ENCODE measurements at regions not wholly inside any gene's neighbourhood (a gene's known extent, or its start where the extent isn't known, plus 50 kb on each side); places are given as distances from the start of the nearest gene placed in this dataset.
A peak's percentile ranks its signal among the peaks of the same experiment; 100 is the strongest.

DNA sequence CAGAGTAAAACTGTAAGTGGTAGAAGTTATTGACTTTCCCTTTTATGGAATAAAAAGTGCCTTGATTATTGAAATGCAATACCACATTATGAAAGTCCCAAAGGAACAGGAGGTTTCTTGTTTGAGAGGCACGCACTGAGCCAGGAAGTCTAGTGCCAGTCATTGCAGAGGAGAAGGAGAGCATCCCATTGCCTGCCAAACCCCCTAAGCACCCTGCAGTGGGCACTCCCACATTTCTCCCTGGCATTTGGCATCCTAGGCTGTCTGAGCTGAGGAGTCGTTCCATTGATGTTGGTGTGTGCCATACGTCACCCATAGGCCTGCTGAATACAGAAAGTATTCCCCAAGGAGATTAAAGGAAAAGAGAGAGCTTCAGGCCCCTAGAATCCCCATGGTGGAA lies 85.7 kb upstream of the MBNL2 start:
- DNase-seq = no peak

DNA sequence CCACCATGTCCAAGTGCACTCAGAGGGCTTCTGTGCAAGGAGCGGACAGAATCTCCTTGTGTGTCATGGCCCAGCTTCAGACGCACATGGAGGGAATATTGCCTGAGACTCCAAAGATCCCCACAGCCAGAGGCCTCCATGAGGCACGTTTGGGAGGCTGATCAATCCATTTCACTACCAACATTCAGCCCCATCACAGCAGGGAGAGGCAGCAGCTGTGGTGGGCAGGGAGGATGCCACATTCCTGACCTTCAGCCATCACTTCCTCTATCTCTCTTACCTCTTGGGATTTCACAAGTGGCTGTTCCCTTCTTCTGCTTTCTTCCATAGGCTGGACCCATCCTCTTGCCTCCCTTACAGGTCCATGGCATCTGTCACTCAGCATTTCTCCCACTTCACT lies 82.4 kb upstream of the MBNL2 start:
- DNase-seq = no peak

DNA sequence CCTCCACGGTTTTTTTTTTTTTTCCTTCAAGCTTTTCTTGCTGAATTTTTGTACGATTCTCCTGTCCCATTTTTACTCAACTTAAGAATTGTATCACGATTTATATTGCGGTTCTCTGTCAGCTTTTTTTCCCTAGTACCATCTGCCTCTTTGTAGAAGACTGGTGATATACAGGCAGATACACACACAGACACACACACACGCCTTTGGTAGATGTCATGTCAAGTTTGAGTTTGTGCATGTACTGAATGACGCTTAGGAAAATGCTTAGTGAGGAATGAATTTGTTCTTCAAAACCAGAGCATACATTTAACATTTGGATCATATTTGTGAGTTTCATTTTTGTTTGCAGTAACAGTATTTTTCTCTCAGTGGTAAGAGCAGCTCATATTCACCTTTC lies 82.0 kb upstream of the MBNL2 start:
- DNase-seq = no peak

DNA sequence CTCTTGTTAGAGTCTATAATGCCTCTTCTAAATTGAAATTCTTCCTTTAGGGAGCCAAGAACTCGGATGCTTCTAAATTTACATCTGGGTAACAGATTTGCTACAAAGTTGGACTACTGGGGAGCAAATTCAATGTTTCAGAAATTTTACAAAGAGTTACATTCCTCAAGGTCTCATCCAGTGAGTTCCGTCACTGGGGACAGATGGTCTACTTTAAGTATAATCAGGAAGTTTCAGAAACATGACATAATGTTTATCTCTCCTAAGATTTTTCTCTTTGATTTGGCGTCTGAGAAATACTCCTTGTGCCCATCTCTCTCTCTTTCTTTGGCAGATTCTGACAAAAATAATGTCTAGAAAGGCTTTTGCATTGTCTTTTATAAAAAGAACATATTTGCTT lies 81.5 kb upstream of the MBNL2 start:
- DNase-seq = no peak

DNA sequence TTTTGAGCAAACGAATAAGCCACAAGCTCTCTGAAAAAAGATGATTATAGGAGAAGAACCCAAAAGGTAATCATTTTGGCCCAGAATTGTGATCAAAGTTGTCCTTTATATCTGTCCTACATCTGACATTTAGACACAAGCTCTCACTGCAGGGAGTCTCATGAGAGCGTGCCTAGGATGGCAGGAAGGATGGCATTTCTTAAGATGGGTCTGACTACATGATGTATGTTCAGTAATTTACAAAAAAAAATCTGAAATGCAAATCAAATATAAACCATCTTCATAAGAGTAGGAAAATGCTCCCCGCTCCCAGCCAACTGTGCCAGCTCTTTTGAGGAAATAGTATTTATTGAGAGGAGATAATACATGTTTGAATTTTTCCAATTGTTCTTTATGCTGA lies 81.0 kb upstream of the MBNL2 start:
- DNase-seq = no peak

DNA sequence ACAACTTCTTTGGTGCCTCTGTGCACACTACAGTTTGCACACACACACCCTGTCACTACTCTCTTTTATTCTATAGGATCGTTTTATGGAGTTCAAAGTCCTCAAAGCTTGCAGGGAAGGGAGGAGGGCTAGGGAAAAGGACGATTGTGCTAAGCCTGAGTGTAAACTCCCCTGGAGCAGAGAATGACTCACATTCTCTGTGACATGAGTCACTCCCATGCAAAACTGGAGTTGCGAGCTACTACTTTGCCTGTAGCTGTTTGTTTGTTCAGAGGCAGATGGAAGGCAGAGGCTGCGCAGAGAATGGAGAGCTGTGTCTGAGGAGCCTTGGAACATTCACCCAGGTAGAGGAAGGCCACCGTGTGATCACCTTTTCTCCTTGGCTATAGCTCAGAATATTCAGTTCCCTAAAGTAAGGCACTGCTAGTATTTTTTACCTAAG lies 80.5 kb upstream of the MBNL2 start:
- peak; percentile 50 for DNase-seq

DNA sequence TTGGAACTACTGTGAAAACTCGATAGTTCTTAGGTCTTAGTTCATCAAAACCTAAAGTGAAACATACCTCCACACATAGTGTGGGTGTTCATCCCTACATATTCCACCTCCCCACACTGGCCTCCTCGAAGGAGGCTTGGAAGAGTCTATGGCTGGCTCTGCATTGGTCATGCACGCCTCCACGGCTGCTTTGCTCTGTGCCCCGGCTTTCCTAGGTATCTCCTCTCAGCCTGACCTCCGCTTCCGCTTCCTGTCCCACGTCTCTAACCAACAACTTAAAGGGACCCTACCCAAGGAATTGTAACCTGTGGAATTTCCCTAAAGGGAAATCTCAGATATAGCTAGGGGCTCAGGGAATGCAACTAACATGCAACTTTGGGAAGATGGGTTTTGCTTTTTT lies 79.7 kb upstream of the MBNL2 start:
- DNase-seq = no peak

DNA sequence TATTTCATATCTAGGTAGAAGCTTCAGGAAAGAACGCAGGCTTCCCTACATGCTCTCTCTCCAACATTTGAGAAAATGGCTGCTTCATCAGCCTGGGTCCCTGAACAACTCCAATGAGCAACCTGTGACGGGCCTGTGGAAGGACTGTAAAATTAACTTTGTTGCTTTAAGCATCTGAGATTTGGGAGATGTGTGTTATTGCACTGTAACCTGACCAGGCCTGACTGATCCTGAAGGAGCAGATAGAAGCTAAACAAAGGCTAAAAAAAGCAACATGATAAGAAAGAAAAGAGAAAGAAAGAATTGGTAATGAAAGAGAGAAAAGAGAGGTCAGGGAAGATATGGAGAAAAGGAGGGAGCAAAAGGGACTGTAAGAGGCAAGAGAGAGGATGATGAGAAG lies 77.1 kb upstream of the MBNL2 start:
- no peak for DNase-seq

DNA sequence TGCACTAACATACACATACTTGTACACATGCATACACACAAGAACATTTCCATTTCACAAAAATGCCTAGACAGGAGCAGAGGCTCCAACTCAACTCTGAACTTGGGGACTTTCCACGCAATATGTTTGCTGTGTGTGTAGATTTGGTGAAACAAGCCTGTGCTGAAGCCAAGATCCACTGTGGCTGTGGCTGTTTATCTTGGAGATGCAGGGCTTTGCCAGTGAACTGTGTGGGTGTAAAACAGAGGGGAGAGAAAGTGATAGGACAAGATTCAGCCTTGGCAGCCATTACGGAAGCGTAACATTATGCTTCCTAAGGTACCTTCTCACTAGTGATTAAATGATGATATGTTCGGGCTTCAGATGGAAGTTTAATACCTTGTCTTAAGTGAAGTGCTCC lies 73.2 kb upstream of the MBNL2 start:
- no peak for DNase-seq

DNA sequence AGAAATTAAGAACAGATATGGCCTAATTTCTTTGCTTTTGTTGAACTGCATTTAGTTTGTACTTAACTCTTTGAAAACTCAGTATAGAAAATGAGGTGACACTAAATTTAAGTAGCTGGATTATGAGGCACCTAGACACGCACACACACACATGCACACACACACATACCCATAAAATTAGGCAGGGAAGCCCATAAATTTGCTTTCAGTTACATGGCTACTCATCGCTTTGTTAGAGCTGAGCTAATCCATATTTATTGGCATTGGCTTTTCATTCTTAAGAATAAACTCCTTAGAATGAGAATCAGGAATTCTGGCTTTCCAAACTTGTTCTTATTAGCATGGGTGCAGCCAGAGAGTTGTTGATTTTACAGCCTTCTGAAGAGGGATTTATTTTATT lies 61.7 kb upstream of the MBNL2 start:
- DNase-seq = no peak

DNA sequence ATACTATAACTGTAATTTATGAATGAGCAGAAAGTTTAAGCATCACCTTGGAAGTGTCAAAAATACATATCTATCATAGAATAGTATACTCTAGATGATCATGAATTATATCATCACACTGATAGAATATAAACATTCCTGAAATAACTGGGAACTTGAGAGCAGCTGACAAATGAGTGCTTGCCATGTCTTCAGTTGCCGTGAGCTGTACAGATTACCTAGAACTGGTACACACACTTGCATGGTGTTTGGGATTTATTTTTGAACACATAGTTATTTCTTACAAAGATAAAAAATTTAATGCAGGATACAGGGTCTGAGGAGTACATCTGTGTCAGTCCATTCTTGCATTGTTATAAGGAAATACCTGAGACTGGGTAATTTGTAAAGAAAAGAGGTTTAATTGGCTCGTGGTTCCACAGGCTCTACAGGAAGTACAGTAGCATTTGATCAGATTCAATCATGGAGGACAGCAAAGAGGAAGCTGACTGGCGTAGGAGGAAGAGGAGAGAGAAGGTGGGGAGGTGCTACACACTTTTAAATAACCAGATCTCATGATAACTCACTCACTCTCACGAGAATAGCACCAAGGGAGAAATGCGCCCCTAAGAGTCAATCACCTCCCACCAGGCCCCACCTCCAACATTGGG lies 60.4 kb upstream of the MBNL2 start:
- no peak for DNase-seq

DNA sequence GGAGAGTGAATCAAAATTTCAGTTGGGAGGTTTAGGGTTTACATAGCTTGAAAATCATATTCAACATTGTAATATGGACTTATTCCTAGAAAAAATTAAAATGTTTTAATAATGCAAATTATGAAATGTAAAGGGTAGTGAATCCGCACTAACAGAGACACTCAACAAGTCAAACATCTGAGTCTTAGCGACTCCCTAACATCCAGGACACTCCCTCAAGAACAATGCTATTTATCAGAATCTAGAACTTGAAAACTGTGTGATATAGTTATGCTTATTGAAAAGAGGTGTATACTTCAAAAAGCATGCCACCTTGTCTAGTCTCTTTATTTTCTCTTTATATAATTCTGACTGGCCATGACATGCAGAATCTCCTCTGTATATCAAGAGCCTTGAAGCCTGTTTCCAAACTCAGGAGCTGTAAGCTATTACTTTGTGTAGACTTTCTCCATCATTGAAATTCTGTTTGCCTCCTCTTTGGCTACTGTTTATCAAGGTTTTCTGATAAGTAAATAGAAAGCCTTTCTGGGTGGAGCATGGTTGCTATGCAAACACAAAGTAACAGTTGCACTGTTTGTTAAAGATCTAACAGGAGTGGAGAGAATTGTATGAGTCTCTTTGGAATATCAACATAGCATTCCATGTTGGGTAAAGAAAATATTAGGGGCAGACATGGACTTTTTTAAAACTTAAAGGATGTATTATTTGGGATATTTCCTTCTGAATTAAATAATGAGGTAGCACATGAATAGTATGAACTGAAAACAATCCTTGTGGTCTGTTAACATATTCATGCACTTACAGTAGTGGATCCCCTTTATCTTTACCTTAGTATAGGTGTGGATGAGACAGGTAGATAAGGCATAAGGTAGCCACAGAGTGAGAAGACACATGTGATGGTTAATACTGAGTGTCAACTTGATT lies 56.4 kb upstream of the MBNL2 start:
- no peak for DNase-seq

DNA sequence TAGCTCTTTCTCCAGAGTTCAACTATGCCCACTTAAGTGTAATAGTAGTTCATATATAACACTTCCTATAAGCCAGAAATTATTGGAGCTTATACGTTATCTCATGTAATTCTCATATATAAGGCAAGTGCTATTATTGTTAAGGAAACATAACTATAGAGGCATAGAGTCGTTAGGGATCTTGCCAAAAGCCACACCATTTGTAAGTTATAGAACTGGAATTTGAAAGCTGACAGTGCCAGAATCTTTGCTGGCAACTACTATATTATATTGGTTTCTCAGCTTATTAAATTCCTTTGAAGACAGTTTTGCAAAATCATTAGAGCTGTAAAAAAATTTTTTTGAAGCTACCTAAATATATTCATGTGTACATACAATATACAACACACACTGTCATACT lies 51.0 kb upstream of the MBNL2 start:
- no peak for DNase-seq
